GM12878 (cell line): ENCODE measurements at regions not wholly inside any gene's neighbourhood (a gene's known extent, or its start where the extent isn't known, plus 50 kb on each side); places are given as distances from the start of the nearest gene placed in this dataset.

Experiments used
- ATAC-seq: fragments of 200-7000 bp; cut with Tn5 transposase; 3 replicates; pipeline ENCODE4 v1.9.1; 2020; ENCODE audit warnings: mild to moderate bottlenecking, moderate library complexity
- BruUV-seq: library from RNA; stranded (reverse); fragments of 400-500 nt; replicated peaks from 2 replicates; lab custom pipeline; 2021; lab: Mats Ljungman, UMichigan
- CTCF ChIA-PET: fragments of 300-600 bp; sonication (Branson Sonifier 250); formaldehyde crosslinking; extraction: SDS; loops from one replicate; lab custom pipeline; 2021; ENCODE audit warnings: inconsistent platforms; lab: Yijun Ruan, JAX
- POLR2A ChIA-PET: fragments of 350-600 bp; formaldehyde crosslinking; extraction: SDS; loops from one replicate; lab custom pipeline; 2021; ENCODE audit warnings: inconsistent platforms; lab: Charles Lee
- RAD21 ChIA-PET: fragments of 300-600 bp; sonication (Branson Sonifier 250); formaldehyde crosslinking; loops from one replicate; lab custom pipeline; 2023; ENCODE audit warnings: antibody characterized with exemption; ENCODE audit not compliant: unreplicated experiment; lab: Charles Lee
- SMC1A ChIA-PET: fragments of 300-600 bp; sonication (Branson Sonifier 250); formaldehyde crosslinking; loops from one replicate; lab custom pipeline; 2023; ENCODE audit not compliant: unreplicated experiment, uncharacterized antibody; lab: Charles Lee
- DNase-seq: peaks from one replicate; pipeline ENCODE4 v3.0.0-alpha.2; 2011; ENCODE audit warnings: low read depth, low spot score
- FAIRE-seq: peaks from 3 replicates; lab custom pipeline; 2011; peaks lifted over from hg19 to GRCh38; lab: Jason Lieb, UNC
- H2AFZ ChIP-seq: 2 replicates; pipeline ENCODE4 v1.6.0; 2011; ENCODE audit warnings: low read depth, low read length, control low read depth; ENCODE audit not compliant: control insufficient read depth
- H3K27ac ChIP-seq: 2 replicates; pipeline ENCODE4 v1.5.1; 2011; ENCODE audit warnings: control low read depth; ENCODE audit not compliant: control insufficient read depth, insufficient read depth
- H3K27me3 ChIP-seq, 2 experiments: replicated peaks in 1 of 2; 2 replicates each; pipeline versions ENCODE4 v1.6.0 to v1.6.1; 2011; ENCODE audit warnings: low read length in 1 of 2; ENCODE audit not compliant: control insufficient read depth in 2 of 2, insufficient read depth in 2 of 2
- H3K36me3 ChIP-seq, 2 experiments: 2 replicates each; pipeline ENCODE4 v1.5.1; 2011; ENCODE audit warnings: low read length in 1 of 2; ENCODE audit not compliant: control insufficient read depth in 2 of 2, insufficient read depth in 2 of 2
- H3K4me1 ChIP-seq: 2 replicates; pipeline ENCODE4 v1.6.1; 2011; ENCODE audit warnings: mild to moderate bottlenecking, low read length, moderate library complexity, mixed read lengths; ENCODE audit not compliant: control insufficient read depth, insufficient read depth
- H3K4me2 ChIP-seq: 2 replicates; pipeline ENCODE4 v1.6.0; 2011; ENCODE audit warnings: control low read depth; ENCODE audit not compliant: control insufficient read depth, insufficient read depth
- H3K4me3 ChIP-seq: fragments of 200-600 bp; sonication (generic); 2 replicates; pipeline ENCODE4 v1.5.1; 2016
- H3K79me2 ChIP-seq: 2 replicates; pipeline ENCODE4 v1.6.0; 2011; ENCODE audit warnings: low read length; ENCODE audit not compliant: control insufficient read depth, insufficient read depth
- H3K9ac ChIP-seq: 2 replicates; pipeline ENCODE4 v1.8.0; 2011; ENCODE audit warnings: low read length, control low read depth, mixed read lengths; ENCODE audit not compliant: control insufficient read depth, insufficient read depth
- H3K9me3 ChIP-seq: replicated peaks from 3 replicates; pipeline ENCODE4 v1.5.1; 2011; ENCODE audit warnings: mild to moderate bottlenecking, low read length; ENCODE audit not compliant: control insufficient read depth, insufficient read depth
- H4K20me1 ChIP-seq: 2 replicates; pipeline ENCODE4 v1.6.0; 2011; ENCODE audit not compliant: control insufficient read depth, insufficient read depth
- BHLHE40 ChIP-seq, 2 experiments: fragments of 450-650 bp in 1 of 2; IDR thresholded peaks; 2 replicates each; pipeline ENCODE4 v1.6.1; 2011 to 2017; ENCODE audit warnings: low read depth in 2 of 2, borderline replicate concordance in 1 of 2, improper control_type of control experiment in 1 of 2, low read length in 1 of 2, mild to moderate bottlenecking in 1 of 2
- CBX3 ChIP-seq: fragments of 200-600 bp; sonication (generic); IDR thresholded peaks from 2 replicates; pipeline ENCODE4 v1.6.1; 2016; ENCODE audit warnings: low read depth, borderline replicate concordance
- CEBPB ChIP-seq, 2 experiments: fragments of 150-350 bp in 1 of 2; IDR thresholded peaks; 2 replicates each; pipeline ENCODE4 v1.6.1; 2012 to 2014; ENCODE audit warnings: low read depth in 2 of 2, low read length in 2 of 2, borderline replicate concordance in 1 of 2, inconsistent platforms in 1 of 2
- EZH2 ChIP-seq: IDR thresholded peaks from 2 replicates; pipeline ENCODE4 v1.6.1; 2012; ENCODE audit warnings: low read depth, mild to moderate bottlenecking, control low read depth, inconsistent platforms, low read length, borderline replicate concordance; ENCODE audit not compliant: control insufficient read depth
- HDGF ChIP-seq: fragments of 450-650 bp; IDR thresholded peaks from 2 replicates; pipeline ENCODE4 v1.6.1; 2016; ENCODE audit warnings: antibody characterized with exemption
- MAX ChIP-seq: IDR thresholded peaks from 2 replicates; pipeline ENCODE4 v1.6.1; 2012; ENCODE audit warnings: low read depth, low read length, improper control_type of control experiment
- NR2C1 ChIP-seq: fragments of 450-650 bp; IDR thresholded peaks from 2 replicates; pipeline ENCODE4 v1.6.1; 2017; ENCODE audit warnings: antibody characterized with exemption, mild to moderate bottlenecking, moderate library complexity
- NR2C2 ChIP-seq: IDR thresholded peaks from 2 replicates; pipeline ENCODE4 v1.6.1; 2011; ENCODE audit warnings: borderline replicate concordance, low read depth; ENCODE audit not compliant: control insufficient read depth, insufficient read length
- NRF1 ChIP-seq: conservative IDR thresholded peaks from 2 replicates; pipeline ENCODE4 v1.6.1; 2011; ENCODE audit warnings: mild to moderate bottlenecking, low read depth, low read length, improper control_type of control experiment
- SRF ChIP-seq, 2 experiments: IDR thresholded peaks; 2 replicates each; pipeline ENCODE4 v1.6.1; 2011; ENCODE audit warnings: low read depth in 2 of 2, low read length in 2 of 2, mild to moderate bottlenecking in 1 of 2, moderate library complexity in 1 of 2
- STAT1 ChIP-seq: fragments of 450-650 bp; conservative IDR thresholded peaks from 2 replicates; pipeline ENCODE4 v1.6.1; 2014; ENCODE audit warnings: antibody characterized with exemption, mild to moderate bottlenecking
- TARDBP ChIP-seq: IDR thresholded peaks from 2 replicates; pipeline ENCODE4 v1.6.1; 2016; ENCODE audit warnings: borderline replicate concordance
- TCF12 ChIP-seq: IDR thresholded peaks from 2 replicates; pipeline ENCODE4 v1.6.1; 2011; ENCODE audit warnings: low read depth, mild to moderate bottlenecking, low read length
- TCF3 ChIP-seq: IDR thresholded peaks from 2 replicates; pipeline ENCODE4 v1.6.1; 2012; ENCODE audit warnings: low read depth, mild to moderate bottlenecking, low read length, borderline replicate concordance; ENCODE audit not compliant: insufficient read depth
- WRNIP1 ChIP-seq: IDR thresholded peaks from 2 replicates; pipeline ENCODE4 v1.6.1; 2011; ENCODE audit warnings: low read depth, low read length, improper control_type of control experiment, borderline replicate concordance
- ZBTB11 ChIP-seq: fragments of 450-650 bp; formaldehyde crosslinking; IDR thresholded peaks from 2 replicates; pipeline ENCODE4 v1.5.0; 2022; ENCODE audit warnings: mild to moderate bottlenecking, missing genetic modification characterization
- ZSCAN29 ChIP-seq: fragments of 450-650 bp; IDR thresholded peaks from 2 replicates; pipeline ENCODE4 v1.6.1; 2017; ENCODE audit warnings: mild to moderate bottlenecking, moderate library complexity
- WGBS: methylation state at CpG from one replicate; pipeline ENCODE4 v1.1.6; 2016; ENCODE audit warnings: low lambda C conversion rate; ENCODE audit not compliant: insufficient replicate concordance, insufficient coverage; ENCODE audit errors: missing lambda C conversion rate; 5-methylcytosine and 5-hydroxymethylcytosine counted together
- in situ Hi-C: fragments of 300-500 bp; cut with MboI; formaldehyde crosslinking; loops from 9 replicates; pipeline ENCODE4 v1.14.3; 2018; ENCODE audit warnings: mixed read lengths
- intact Hi-C: fragments of 100-400 bp; cut with micrococcal nuclease; formaldehyde crosslinking; loops from one replicate; pipeline ENCODE4 v1.14.2; 2022; ENCODE audit not compliant: unreplicated experiment

GRCh38 chr14:76576047-76576741, 185.1 kb upstream of the VASH1 start:
- 20% methylated on average over 8 of the region's 8 CpGs for WGBS
- POLR2A ChIA-PET: no interaction called here
- intact Hi-C loops: no loop called here
- Histone ChIP-seq H3K4me1 (no peaks in the 10 kb centered on the region), H3K27ac (no peak overlapping the region)
- RAD21 ChIA-PET: no interaction called here
- no peak for ATAC-seq
- TF ChIP-seq WRNIP1 (no peak), NR2C1 (no peak), MAX (no peak), HDGF (no peak), CEBPB (IDR thresholded peaks at IDR 0.05; ENCODE audit: borderline replicate concordance in 1 of 2, low read depth in 2 of 2, low read length in 2 of 2) (no peak), TARDBP (no peak), TCF12 (no peak), TCF3 (no peak), EZH2 (no peak), NRF1 (no peak), STAT1 (no peak), NR2C2 (no peak), CBX3 (no peak), ZBTB11 (CRISPR knock-in tag) (no peak), SRF (IDR thresholded peaks at IDR 0.05; ENCODE audit: low read depth in 2 of 2, low read length in 2 of 2) (no peak), BHLHE40 (IDR thresholded peaks at IDR 0.05; ENCODE audit: borderline replicate concordance in 1 of 2, low read depth in 2 of 2, low read length in 1 of 2) (no peak), ZSCAN29 (no peak)
- TF ChIP-seq, all 136 proteins: peak for 0
- peaks cover 0 to 2% of the 10 kb centered on the region in 2 experiments; a peak in 1 of 4 replicates for H3K27me3 ChIP-seq
- no peaks in the 10 kb centered on the region for H3K79me2 ChIP-seq
- no peaks in the 10 kb centered on the region for H3K9me3 ChIP-seq
- no peaks in the 10 kb centered on the region for H3K36me3 ChIP-seq
- H4K20me1 ChIP-seq: no peaks in the 10 kb centered on the region
- H2AFZ ChIP-seq: no peak overlapping the region
- CTCF ChIA-PET: interaction anchor here (1.2 kb wide), 2 partner anchors 72 to 120 kb away, joined by 4 read pairs; no protein-coding TSS in a partner anchor
- SMC1A ChIA-PET: no interaction called here
- H3K4me2 ChIP-seq: no peak overlapping the region
- no peak for FAIRE-seq
- no peak for DNase-seq
- H3K4me3 ChIP-seq: no peak overlapping the region
- in situ Hi-C loops: no loop called here
- no peak overlapping the region for H3K9ac ChIP-seq
- no TSS peak for BruUV-seq
